LNCaP clone FGC (cell line): ENCODE measurements at regions not wholly inside any gene's neighbourhood (a gene's known extent, or its start where the extent isn't known, plus 50 kb on each side); places are given as distances from the start of the nearest gene placed in this dataset.

ENCODE experiments used
- DNase-seq: peaks from one replicate; pipeline ENCODE4 v3.0.0-alpha.2; 2011; ENCODE audit warnings: low read depth
- H3K4me3 ChIP-seq: 2 replicates; pipeline ENCODE4 v1.5.1; 2011; ENCODE audit warnings: mild to moderate bottlenecking, low read depth, low read length, control low read depth
- CTCF ChIP-seq: IDR thresholded peaks from 2 replicates; pipeline ENCODE4 v1.5.1; 2012; ENCODE audit warnings: mild to moderate bottlenecking; ENCODE audit not compliant: control insufficient read depth, insufficient read depth; ENCODE audit errors: extremely low read depth

GRCh38 chr20:58070664-58071196, 157.7 kb downstream of the ANKRD60 start:
- H3K4me3 ChIP-seq: no peak overlapping the region
- DNase-seq: no peak
- no peak for TF ChIP-seq CTCF

- TF ChIP-seq CTCF: no peak
- no peak for DNase-seq
- no peak overlapping the region for H3K4me3 ChIP-seq
These were observed 158.4 kb downstream of the ANKRD60 start for GRCh38 chr20:58069796-58070663.

GRCh38 chr20:58069207-58069606, 159.2 kb downstream of the ANKRD60 start:
- no peak for TF ChIP-seq CTCF
- no peak for DNase-seq
- no peak overlapping the region for H3K4me3 ChIP-seq

- H3K4me3 ChIP-seq: no peak overlapping the region
- DNase-seq: no peak
- no peak for TF ChIP-seq CTCF
These were observed 162.7 kb downstream of the ANKRD60 start for GRCh38 chr20:58065508-58066361.

- no peak overlapping the region for H3K4me3 ChIP-seq
- TF ChIP-seq CTCF: no peak
- no peak for DNase-seq
These were observed 163.9 kb downstream of the ANKRD60 start for GRCh38 chr20:58064411-58065010.

GRCh38 chr20:58059260-58059544, 169.3 kb downstream of the ANKRD60 start:
- TF ChIP-seq CTCF: no peak
- no peak for DNase-seq

More at GRCh38 chr20:58059260-58059544, 169.3 kb downstream of the ANKRD60 start:
- H3K4me3 ChIP-seq: no peak overlapping the region
